ENCODE measurements at regions not wholly inside any gene's neighbourhood (a gene's known extent, or its start where the extent isn't known, plus 50 kb on each side); places are given as distances from the start of the nearest gene placed in this dataset.

DNA sequence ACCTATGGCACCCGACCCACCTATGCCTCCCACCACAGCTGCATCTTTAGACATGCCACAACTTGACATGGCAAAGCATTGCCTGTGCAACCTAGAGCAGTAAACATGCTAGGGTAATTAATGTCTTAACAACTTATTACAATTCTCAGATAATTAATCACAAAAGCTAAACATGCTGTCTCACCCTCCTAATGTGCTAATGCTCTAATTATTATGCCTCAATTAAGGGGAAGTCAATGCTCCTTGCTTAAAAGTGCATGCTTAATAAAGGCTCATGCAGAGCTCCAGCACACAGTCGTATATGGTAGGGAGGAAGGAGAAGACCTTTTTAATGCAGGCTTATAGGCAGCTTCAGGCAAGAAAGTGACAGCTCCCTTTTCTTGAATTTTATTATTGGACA is 396.0 kb downstream of the SEC16B start:
- no peak overlapping the region for H2AFZ ChIP-seq (ENCODE audit: low read depth, low read length)
- no peaks in the 10 kb centered on the region for H3K79me2 ChIP-seq (replicated peaks; ENCODE audit: insufficient read depth, low read length)
- H3K9me3 ChIP-seq (ENCODE audit: low read length), result no peaks in the 10 kb centered on the region
- no peak overlapping the region for H3K4me3 ChIP-seq (ENCODE audit: low read length)
- no peaks in the 10 kb centered on the region for H3K27me3 ChIP-seq (ENCODE audit: insufficient read depth, low read depth, low read length)
- no peaks in the 10 kb centered on the region for H4K20me1 ChIP-seq (ENCODE audit: insufficient read depth)
- no peak overlapping the region for H3K4me2 ChIP-seq (ENCODE audit: low read length)
- H3K27ac ChIP-seq (ENCODE audit: low read length), result no peak overlapping the region
- H3K9me2 ChIP-seq (ENCODE audit: insufficient read depth, low read length), result no peaks in the 10 kb centered on the region
- H3F3A ChIP-seq (ENCODE audit: insufficient read depth, low read length, poor library complexity, severe bottlenecking), result no peaks in the 10 kb centered on the region
- no peaks in the 10 kb centered on the region for H3K36me3 ChIP-seq (ENCODE audit: insufficient read depth, low read length)
- no peak for TF ChIP-seq RAD21 (conservative IDR thresholded peaks at IDR 0.05)
- TF ChIP-seq, protein P1, sequence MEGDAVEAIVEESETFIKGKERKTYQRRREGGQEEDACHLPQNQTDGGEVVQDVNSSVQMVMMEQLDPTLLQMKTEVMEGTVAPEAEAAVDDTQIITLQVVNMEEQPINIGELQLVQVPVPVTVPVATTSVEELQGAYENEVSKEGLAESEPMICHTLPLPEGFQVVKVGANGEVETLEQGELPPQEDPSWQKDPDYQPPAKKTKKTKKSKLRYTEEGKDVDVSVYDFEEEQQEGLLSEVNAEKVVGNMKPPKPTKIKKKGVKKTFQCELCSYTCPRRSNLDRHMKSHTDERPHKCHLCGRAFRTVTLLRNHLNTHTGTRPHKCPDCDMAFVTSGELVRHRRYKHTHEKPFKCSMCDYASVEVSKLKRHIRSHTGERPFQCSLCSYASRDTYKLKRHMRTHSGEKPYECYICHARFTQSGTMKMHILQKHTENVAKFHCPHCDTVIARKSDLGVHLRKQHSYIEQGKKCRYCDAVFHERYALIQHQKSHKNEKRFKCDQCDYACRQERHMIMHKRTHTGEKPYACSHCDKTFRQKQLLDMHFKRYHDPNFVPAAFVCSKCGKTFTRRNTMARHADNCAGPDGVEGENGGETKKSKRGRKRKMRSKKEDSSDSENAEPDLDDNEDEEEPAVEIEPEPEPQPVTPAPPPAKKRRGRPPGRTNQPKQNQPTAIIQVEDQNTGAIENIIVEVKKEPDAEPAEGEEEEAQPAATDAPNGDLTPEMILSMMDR (IDR thresholded peaks at IDR 0.05; ENCODE audit: poor library complexity, severe bottlenecking), result no peak
- no peak for TF ChIP-seq POLR2AphosphoS5 (IDR thresholded peaks at IDR 0.05)
- TF ChIP-seq SMC3 (conservative IDR thresholded peaks at IDR 0.05; ENCODE audit: poor library complexity), result no peak
- TF ChIP-seq TAF1 (IDR thresholded peaks at IDR 0.05; ENCODE audit: low read depth), result no peak
- no peak for TF ChIP-seq EZH2 (IDR thresholded peaks at IDR 0.05; ENCODE audit: borderline replicate concordance, insufficient read depth, low read length, poor library complexity, severe bottlenecking)
- TF ChIP-seq, protein P2, sequence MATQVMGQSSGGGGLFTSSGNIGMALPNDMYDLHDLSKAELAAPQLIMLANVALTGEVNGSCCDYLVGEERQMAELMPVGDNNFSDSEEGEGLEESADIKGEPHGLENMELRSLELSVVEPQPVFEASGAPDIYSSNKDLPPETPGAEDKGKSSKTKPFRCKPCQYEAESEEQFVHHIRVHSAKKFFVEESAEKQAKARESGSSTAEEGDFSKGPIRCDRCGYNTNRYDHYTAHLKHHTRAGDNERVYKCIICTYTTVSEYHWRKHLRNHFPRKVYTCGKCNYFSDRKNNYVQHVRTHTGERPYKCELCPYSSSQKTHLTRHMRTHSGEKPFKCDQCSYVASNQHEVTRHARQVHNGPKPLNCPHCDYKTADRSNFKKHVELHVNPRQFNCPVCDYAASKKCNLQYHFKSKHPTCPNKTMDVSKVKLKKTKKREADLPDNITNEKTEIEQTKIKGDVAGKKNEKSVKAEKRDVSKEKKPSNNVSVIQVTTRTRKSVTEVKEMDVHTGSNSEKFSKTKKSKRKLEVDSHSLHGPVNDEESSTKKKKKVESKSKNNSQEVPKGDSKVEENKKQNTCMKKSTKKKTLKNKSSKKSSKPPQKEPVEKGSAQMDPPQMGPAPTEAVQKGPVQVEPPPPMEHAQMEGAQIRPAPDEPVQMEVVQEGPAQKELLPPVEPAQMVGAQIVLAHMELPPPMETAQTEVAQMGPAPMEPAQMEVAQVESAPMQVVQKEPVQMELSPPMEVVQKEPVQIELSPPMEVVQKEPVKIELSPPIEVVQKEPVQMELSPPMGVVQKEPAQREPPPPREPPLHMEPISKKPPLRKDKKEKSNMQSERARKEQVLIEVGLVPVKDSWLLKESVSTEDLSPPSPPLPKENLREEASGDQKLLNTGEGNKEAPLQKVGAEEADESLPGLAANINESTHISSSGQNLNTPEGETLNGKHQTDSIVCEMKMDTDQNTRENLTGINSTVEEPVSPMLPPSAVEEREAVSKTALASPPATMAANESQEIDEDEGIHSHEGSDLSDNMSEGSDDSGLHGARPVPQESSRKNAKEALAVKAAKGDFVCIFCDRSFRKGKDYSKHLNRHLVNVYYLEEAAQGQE (IDR thresholded peaks at IDR 0.05; ENCODE audit: borderline replicate concordance), result no peak
- TF ChIP-seq MXI1 (conservative IDR thresholded peaks at IDR 0.05; ENCODE audit: poor library complexity, severe bottlenecking), result no peak
- TF ChIP-seq EP300 (conservative IDR thresholded peaks at IDR 0.05; ENCODE audit: poor library complexity, severe bottlenecking), result no peak
- no peak overlapping the region for H3K9ac ChIP-seq (ENCODE audit: low read length)

DNA sequence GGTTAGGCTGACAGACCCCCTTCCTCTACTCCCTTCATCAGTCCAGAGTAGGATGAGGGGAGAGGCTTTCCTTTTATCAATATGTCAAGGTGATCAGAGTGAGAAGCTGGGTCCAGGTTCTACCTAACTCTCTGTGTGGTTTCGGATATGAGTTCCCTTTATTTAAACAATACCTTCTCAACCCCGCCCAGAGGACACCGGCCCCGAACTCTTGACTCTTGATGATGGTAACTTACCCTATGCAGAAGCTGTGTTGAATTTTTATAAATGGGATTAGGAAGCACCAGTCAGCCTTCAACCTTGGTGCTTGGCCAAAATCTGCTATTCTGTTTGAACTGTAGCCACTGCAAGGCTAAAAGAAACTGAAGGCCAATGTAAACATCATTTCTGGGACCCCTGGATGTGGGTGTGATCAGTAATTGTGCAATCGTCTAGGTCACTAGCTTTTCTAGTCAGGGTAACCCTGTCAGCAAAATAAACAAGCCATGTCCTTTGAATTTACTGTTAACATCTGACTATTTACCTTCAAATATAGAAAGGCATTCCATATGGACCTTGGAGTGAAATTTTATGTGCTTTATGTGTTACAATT is 398.3 kb downstream of the SEC16B start:
- no peaks in the 10 kb centered on the region for H3K79me2 ChIP-seq (replicated peaks; ENCODE audit: insufficient read depth, low read length)
- no peaks in the 10 kb centered on the region for H3F3A ChIP-seq (ENCODE audit: insufficient read depth, low read length, poor library complexity, severe bottlenecking)

More for the DNA sequence above, 398.3 kb downstream of the SEC16B start:
- Histone ChIP-seq H3K4me3 (ENCODE audit: low read length) (no peak overlapping the region), H3K36me3 (ENCODE audit: insufficient read depth, low read length) (no peaks in the 10 kb centered on the region), H3K27ac (ENCODE audit: low read length) (no peak overlapping the region), H3K9ac (ENCODE audit: low read length) (no peak overlapping the region), H3K27me3 (ENCODE audit: insufficient read depth, low read depth, low read length) (no peaks in the 10 kb centered on the region), H3K9me3 (ENCODE audit: low read length) (no peaks in the 10 kb centered on the region), H3K9me2 (ENCODE audit: insufficient read depth, low read length) (no peaks in the 10 kb centered on the region), H4K20me1 (ENCODE audit: insufficient read depth) (no peaks in the 10 kb centered on the region), H2AFZ (ENCODE audit: low read depth, low read length) (no peak overlapping the region), H3K4me2 (ENCODE audit: low read length) (no peak overlapping the region)
- no peak for TF ChIP-seq EP300 (conservative IDR thresholded peaks at IDR 0.05; ENCODE audit: poor library complexity, severe bottlenecking)
- TF ChIP-seq MXI1 (conservative IDR thresholded peaks at IDR 0.05; ENCODE audit: poor library complexity, severe bottlenecking), result no peak
- TF ChIP-seq, protein P1 (IDR thresholded peaks at IDR 0.05; ENCODE audit: poor library complexity, severe bottlenecking), result no peak
- TF ChIP-seq, protein P2 (IDR thresholded peaks at IDR 0.05; ENCODE audit: borderline replicate concordance), result no peak
- no peak for TF ChIP-seq EZH2 (IDR thresholded peaks at IDR 0.05; ENCODE audit: borderline replicate concordance, insufficient read depth, low read length, poor library complexity, severe bottlenecking)
- TF ChIP-seq TAF1 (IDR thresholded peaks at IDR 0.05; ENCODE audit: low read depth), result no peak
- TF ChIP-seq RAD21 (conservative IDR thresholded peaks at IDR 0.05), result no peak
- TF ChIP-seq POLR2AphosphoS5 (IDR thresholded peaks at IDR 0.05), result no peak
- TF ChIP-seq SMC3 (conservative IDR thresholded peaks at IDR 0.05; ENCODE audit: poor library complexity), result no peak
